Sigmoid colon (tissue), 6 donors: ENCODE measurements at regions not wholly inside any gene's neighbourhood (a gene's known extent, or its start where the extent isn't known, plus 50 kb on each side); places are given as distances from the start of the nearest gene placed in this dataset.

Experiments
- DNase-seq: peaks from one replicate; pipeline ENCODE4 v3.0.0-alpha.2; 2019
- H3K27ac ChIP-seq, 4 donors: fragments of 200-600 bp; sonication (generic); one replicate each; pipeline ENCODE4 v1.5.1; 2016 to 2019; ENCODE audit warnings: mild to moderate bottlenecking in 1 of 4
- H3K27me3 ChIP-seq, 3 donors: fragments of 200-600 bp; sonication (generic); one replicate each; pipeline ENCODE4 v1.5.1; 2019; ENCODE audit warnings: mild to moderate bottlenecking in 1 of 3
- H3K36me3 ChIP-seq, 4 donors: fragments of 200-600 bp; sonication (generic); one replicate each; pipeline ENCODE4 v1.5.1; 2016 to 2019
- H3K4me1 ChIP-seq, 4 donors: fragments of 200-600 bp; sonication (generic); one replicate each; pipeline ENCODE4 v1.5.1; 2017 to 2019
- H3K4me3 ChIP-seq, 4 donors: fragments of 200-600 bp; sonication (generic); one replicate each; pipeline ENCODE4 v1.5.1; 2017 to 2019; ENCODE audit warnings: mild to moderate bottlenecking in 2 of 4, moderate library complexity in 1 of 4
- H3K9me3 ChIP-seq, 4 donors: fragments of 200-600 bp in 3 of 4; sonication (generic) in 3 of 4; one replicate each; pipeline versions ENCODE4 v1.5.1 to v1.6.1; 2013 to 2019
- EP300 ChIP-seq, 4 donors: sonication (generic); formaldehyde crosslinking; IDR thresholded peaks; one replicate each; pipeline ENCODE4 v1.6.1; 2017; ENCODE audit warnings: antibody characterized with exemption in 4 of 4
- POLR2A ChIP-seq, 2 donors: fragments of 450-650 bp; IDR thresholded peaks; one replicate each; pipeline ENCODE4 v1.6.1; 2016; ENCODE audit warnings: antibody characterized with exemption in 2 of 2, mild to moderate bottlenecking in 2 of 2, moderate library complexity in 2 of 2
- POLR2AphosphoS5 ChIP-seq, 4 donors: sonication (generic); formaldehyde crosslinking; IDR thresholded peaks; one replicate each; pipeline ENCODE4 v1.6.1; 2017; ENCODE audit warnings: antibody characterized with exemption in 4 of 4
- WGBS, 2 donors: extraction: QIAGEN DNeasy Blood & Tissue Kit; methylation state at CpG; one replicate each; pipeline ENCODE4 v1.1.7; 2013; 5-methylcytosine and 5-hydroxymethylcytosine counted together
- intact Hi-C: fragments of 100-400 bp; cut with DNase I; formaldehyde crosslinking; loops from one replicate; pipeline ENCODE4 v1.15.1; 2023
- TF ChIP-seq, protein P1 (sequence below), 4 experiments: fragments of 450-650 bp in 3 of 4; fragments of 200-600 bp in 1 of 4; IDR thresholded peaks; one replicate each; pipeline ENCODE4 v1.5.1; 2016 to 2019; ENCODE audit warnings: antibody characterized with exemption in 4 of 4, mild to moderate bottlenecking in 3 of 4, moderate library complexity in 2 of 4
- donor health status: healthy with polysubstance abuse.
- donor health status: healthy.

DNA sequence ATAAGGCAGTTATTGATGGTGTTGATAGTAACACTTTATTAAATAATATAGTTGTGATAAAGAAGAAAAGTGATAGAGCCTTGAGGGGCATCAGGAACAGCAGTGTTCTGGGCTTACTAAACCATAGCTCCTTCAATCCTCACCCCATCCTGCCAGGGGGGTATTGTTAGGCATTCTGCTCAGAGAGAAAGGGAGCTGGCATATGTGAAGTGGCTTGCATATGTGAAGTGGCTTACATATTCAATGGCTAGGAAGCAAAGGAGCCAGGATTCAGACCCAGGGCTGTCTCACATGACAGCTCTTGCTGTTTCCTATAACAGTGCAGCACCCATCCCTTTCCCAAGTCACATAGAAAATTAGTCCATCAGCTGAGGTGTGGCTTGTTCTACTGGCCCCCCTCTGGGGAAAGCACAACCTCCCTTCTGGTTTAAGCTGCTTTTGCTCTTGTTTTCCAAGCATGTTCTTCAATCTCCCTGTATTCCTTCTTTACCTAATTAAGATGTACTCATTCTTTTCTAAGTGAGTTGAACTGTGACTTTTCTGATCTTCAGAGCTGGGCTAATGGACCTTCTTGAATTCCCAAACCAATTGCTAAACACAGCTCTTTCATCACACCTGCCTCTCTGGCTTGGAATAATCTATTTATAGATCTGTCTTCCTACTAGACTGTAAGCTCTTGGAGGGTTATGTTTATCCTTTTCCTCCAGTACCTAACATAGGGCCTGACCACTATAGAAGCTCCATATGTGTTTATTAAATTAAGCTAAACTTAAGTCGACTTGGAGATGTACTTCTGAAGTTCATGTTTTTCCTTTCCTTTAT is 108.7 kb upstream of the GLI3 start:
- peaks cover 0 to 41% (median 17%) of the 10 kb centered on the region in 4 donors for H3K4me1 ChIP-seq
- H3K36me3 ChIP-seq: no peaks in the 10 kb centered on the region
- WGBS, 2 donors: 56 to 63% methylated on average over 1 of the region's 1 CpG
- no peaks in the 10 kb centered on the region for H3K9me3 ChIP-seq
- no peak overlapping the region for H3K4me3 ChIP-seq
- no peak overlapping the region for H3K27ac ChIP-seq
- no peak for DNase-seq
- no peaks in the 10 kb centered on the region for H3K27me3 ChIP-seq
- intact Hi-C loops: loop anchor here (5.0 to 10.0 kb wide), 2 partner anchors 108 to 361 kb away; partner anchors contain the start of gene GLI3
- TF ChIP-seq EP300 (IDR thresholded peaks at IDR 0.05): no peak
- TF ChIP-seq, protein P1, sequence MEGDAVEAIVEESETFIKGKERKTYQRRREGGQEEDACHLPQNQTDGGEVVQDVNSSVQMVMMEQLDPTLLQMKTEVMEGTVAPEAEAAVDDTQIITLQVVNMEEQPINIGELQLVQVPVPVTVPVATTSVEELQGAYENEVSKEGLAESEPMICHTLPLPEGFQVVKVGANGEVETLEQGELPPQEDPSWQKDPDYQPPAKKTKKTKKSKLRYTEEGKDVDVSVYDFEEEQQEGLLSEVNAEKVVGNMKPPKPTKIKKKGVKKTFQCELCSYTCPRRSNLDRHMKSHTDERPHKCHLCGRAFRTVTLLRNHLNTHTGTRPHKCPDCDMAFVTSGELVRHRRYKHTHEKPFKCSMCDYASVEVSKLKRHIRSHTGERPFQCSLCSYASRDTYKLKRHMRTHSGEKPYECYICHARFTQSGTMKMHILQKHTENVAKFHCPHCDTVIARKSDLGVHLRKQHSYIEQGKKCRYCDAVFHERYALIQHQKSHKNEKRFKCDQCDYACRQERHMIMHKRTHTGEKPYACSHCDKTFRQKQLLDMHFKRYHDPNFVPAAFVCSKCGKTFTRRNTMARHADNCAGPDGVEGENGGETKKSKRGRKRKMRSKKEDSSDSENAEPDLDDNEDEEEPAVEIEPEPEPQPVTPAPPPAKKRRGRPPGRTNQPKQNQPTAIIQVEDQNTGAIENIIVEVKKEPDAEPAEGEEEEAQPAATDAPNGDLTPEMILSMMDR (IDR thresholded peaks at IDR 0.05): no peak
- no peak for TF ChIP-seq POLR2A (IDR thresholded peaks at IDR 0.05)
- TF ChIP-seq POLR2AphosphoS5 (IDR thresholded peaks at IDR 0.05): no peak

DNA sequence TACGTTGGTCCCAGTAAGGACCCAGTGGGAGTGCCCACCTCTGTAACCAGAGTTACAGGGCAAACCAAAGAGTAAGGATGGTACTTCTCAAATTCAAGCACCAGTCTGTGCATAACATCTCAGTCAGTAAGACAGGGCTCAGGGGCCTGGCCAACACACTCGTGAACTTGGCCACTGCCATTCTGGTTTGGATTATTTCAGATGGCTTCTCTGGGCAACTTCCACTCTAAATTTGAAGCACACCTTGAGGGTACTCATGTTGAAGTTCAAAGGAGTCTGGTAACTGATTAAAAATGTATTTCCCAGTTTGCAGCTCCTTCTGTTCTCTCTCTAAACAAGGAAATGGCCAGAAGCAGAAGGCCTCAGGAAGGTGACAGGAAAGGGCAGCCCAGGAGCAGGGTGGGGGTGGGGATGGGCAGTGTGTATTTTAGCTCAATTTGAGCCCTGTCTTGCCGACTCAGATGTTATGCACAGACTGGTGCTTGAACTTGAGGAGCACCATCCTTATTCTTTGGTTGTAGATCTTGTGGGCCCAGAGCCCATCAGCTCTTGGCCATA is 107.3 kb upstream of the GLI3 start:
- 47 to 58% methylated on average over 3 of the region's 3 CpGs for WGBS, 2 donors

DNA sequence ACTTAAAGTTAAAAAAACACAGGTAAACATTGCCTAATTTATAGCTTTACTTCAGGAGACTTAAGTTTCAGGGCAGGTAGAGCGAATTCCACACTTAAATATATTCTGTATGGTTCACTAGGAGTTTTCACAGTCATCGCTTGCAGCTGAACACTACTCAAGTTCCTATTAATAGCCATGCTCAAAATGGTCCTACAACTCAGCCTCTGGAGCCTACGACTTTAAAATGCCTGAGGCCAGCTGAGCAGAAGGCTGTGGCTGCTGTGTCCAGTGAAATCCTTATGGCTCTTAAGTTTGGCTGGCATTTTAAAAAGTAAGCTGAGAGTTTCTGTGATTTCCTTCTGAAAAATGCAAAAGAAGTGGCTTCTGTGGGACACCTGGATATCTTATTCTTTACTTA is 105.4 kb upstream of the GLI3 start:
- no peaks in the 10 kb centered on the region for H3K9me3 ChIP-seq
- H3K27me3 ChIP-seq: no peaks in the 10 kb centered on the region
- WGBS, 2 donors: 70 to 77% methylated on average over 3 of the region's 3 CpGs
- DNase-seq: no peak
- intact Hi-C loops: loop anchor here (10.0 kb wide), 1 partner anchor 358 kb away; no protein-coding TSS in a partner anchor
- peaks cover 0 to 43% (median 24%) of the 10 kb centered on the region in 4 donors for H3K4me1 ChIP-seq
- no peak overlapping the region for H3K4me3 ChIP-seq
- TF ChIP-seq, protein P1 (IDR thresholded peaks at IDR 0.05): no peak
- TF ChIP-seq POLR2AphosphoS5 (IDR thresholded peaks at IDR 0.05): no peak
- no peak for TF ChIP-seq POLR2A (IDR thresholded peaks at IDR 0.05)
- no peak for TF ChIP-seq EP300 (IDR thresholded peaks at IDR 0.05)
- H3K36me3 ChIP-seq: no peaks in the 10 kb centered on the region
- peak overlapping the region in 3 of 4 donors; percentile 7 to 44 (median 24) for H3K27ac ChIP-seq

More for the DNA sequence above, 107.3 kb upstream of the GLI3 start:
- Histone ChIP-seq H3K4me3 (no peak overlapping the region), H3K27me3 (no peaks in the 10 kb centered on the region), H3K36me3 (no peaks in the 10 kb centered on the region), H3K9me3 (no peaks in the 10 kb centered on the region), H3K27ac (no peak overlapping the region), H3K4me1 (peaks cover 0 to 44% (median 17%) of the 10 kb centered on the region in 4 donors)
- TF ChIP-seq EP300 (IDR thresholded peaks at IDR 0.05): no peak
- TF ChIP-seq, protein P1 (IDR thresholded peaks at IDR 0.05): no peak
- TF ChIP-seq POLR2A (IDR thresholded peaks at IDR 0.05): no peak
- no peak for TF ChIP-seq POLR2AphosphoS5 (IDR thresholded peaks at IDR 0.05)
- no peak for DNase-seq
- intact Hi-C loops: loop anchor here (10.0 kb wide), 1 partner anchor 359 kb away; no protein-coding TSS in a partner anchor

- WGBS, 2 donors: 86 to 89% methylated on average over 5 of the region's 5 CpGs
- Histone ChIP-seq H3K27ac (peak overlapping the region in 2 of 4 donors; percentile 42 to 58), H3K27me3 (no peaks in the 10 kb centered on the region), H3K4me1 (peaks cover 0 to 52% (median 27%) of the 10 kb centered on the region in 4 donors), H3K36me3 (no peaks in the 10 kb centered on the region), H3K9me3 (no peaks in the 10 kb centered on the region), H3K4me3 (peak overlapping the region in 1 of 4 donors; percentile 0)
- TF ChIP-seq POLR2A (IDR thresholded peaks at IDR 0.05) (no peak), EP300 (IDR thresholded peaks at IDR 0.05) (no peak), POLR2AphosphoS5 (IDR thresholded peaks at IDR 0.05) (peak in 1 of 4 donors; percentile 9)
- TF ChIP-seq, protein P1 (IDR thresholded peaks at IDR 0.05): no peak
- no peak for DNase-seq
- intact Hi-C loops: loop anchor here (10.0 kb wide), 1 partner anchor 356 kb away; no protein-coding TSS in a partner anchor
Observed at GRCh38 chr7:42340436-42340835, 103.4 kb upstream of the GLI3 start.
